ENCODE measurements at regions not wholly inside any gene's neighbourhood (a gene's known extent, or its start where the extent isn't known, plus 50 kb on each side); places are given as distances from the start of the nearest gene placed in this dataset.

DNA sequence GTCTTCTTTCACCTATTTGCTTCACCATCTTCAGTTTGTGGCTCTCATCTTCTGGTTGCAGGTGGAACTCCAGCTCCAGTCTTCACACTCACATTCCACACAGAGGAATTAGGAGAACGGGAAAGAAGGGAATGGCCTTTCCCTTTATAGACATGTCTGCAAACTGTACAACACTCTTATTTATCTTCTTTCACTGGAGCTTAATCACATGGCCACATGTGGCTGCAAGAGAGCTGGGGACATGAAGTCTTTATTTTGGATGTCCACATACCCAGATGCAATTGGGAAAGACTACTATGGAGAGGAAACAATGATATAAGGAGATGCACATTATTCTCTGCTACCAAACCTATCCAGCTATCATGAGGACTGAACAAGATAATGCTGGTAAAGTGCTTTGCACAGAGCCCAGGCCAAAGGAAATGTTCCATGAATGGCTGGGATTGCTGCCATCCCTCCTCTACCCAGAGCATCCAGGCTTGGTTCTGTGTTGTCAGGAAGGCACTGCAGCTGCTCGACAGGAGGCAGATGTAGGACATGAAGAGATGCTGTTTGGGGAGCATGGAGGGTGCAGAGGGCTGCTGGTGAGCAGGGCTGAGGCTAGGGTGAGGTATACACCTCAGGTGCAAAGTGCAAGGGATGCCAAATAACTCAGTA, 183.8 kb upstream of the TBX20 start:
- DNase-seq = no peak

- DNase-seq = no peak
Measured at GRCh38 chr7:35436452-35436851, 182.6 kb upstream of the TBX20 start.

- no peak for DNase-seq
Measured at GRCh38 chr7:35430547-35431153, 176.8 kb upstream of the TBX20 start.

- DNase-seq = peak; percentile 58
Measured at GRCh38 chr7:35424869-35425495, 171.1 kb upstream of the TBX20 start.

DNA sequence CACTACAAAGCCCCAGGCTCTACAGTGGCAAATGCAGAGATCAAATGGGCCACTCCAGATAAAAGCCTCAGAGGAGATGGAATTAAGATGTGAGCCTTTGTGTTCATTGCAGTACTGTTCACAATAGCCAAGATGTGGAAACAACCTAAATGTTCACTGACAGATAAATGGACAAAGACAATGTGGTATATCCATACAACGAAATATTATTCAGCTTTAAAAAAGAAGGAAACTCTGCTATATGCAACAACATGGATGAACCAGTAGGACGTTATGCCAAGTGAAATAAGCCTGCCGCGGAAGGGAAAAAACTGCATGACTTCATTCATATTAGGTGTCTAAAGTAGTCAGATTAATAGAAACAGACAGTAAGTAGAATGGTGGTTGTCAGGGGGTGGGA, 170.5 kb upstream of the TBX20 start:
- DNase-seq = no peak

DNA sequence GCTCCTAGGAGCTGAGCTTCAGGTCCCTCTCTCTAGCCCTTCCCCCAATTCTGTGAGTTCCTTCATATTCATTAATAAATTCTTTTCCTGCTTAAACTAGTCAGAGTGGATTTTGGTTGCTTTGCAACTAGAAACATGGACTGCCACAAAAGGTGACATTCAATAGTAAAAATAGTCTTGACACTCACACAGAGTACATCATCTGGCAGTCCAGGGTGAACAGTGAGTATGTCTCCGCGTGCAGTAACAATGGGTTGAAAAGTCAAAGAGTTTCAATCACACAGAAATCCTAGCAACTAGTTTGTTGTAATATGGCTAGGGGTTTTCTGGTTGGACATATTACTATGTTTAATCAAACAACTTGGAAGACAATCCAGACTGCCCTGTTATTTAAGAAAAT, 168.8 kb upstream of the TBX20 start:
- no peak for DNase-seq

DNA sequence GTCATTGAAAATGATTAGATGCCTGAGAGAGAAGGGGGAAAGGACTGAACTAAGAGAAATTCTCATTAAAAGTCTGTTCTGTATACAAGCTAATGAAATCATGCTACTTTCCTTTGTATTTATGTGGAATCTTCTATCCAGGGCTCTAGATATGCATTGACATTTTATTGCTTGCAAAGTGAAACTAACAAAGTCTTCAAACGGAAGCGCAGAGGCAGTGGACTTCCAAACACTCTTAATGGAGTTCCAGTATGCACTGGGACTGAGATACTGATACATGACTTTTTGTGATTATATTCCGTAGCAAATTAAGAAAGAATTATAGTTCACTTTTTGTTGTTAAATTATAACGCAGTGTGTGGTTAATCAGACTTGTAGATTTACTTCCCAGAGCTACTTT, 166.8 kb upstream of the TBX20 start:
- no peak for DNase-seq

- no peak for DNase-seq
Measured at GRCh38 chr7:35419391-35419755, 165.5 kb upstream of the TBX20 start.

GRCh38 chr7:35418716-35419390, 165.0 kb upstream of the TBX20 start:
- no peak for DNase-seq

DNA sequence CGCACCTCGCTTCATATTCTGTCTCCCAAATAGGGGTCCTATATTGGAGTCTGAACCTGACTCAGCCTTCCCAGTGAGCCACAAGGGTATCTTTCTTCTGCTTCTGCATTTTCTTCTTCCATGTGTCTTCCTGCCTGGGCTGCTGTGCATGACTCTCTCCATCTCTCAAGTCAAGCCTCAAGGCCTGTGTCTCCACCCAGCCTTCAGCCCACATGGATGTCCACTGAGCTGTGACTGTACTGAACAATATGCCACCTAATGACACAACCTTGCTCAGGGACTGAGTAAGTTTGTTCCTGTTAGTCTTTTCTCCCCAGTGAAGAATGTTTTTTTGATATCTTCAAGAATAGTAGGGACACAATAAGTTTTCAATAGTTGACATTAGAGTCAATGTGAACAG, 162.7 kb upstream of the TBX20 start:
- DNase-seq = no peak

GRCh38 chr7:35415411-35415822, 161.5 kb upstream of the TBX20 start:
- DNase-seq = no peak

DNA sequence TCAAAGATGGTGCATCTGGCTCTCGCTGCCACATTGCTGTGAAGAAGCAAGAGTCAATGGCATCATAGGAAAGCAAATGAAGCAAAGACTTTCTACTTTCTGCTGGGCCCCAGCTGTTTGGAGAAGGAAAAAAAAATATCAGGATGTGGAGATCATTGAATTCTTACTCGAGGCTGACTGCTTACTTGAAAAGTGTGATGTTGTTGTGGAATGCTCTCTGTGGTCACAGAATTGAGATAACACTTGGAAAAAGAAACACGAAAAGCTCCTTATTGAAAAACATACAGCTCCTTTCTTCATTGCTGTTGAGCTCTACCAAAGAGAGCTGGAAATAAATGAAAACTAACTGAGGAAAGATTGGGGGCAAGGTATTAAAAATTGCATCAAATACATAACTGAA, 157.4 kb upstream of the TBX20 start:
- no peak for DNase-seq

- no peak for DNase-seq
Measured at GRCh38 chr7:35405461-35405860, 151.6 kb upstream of the TBX20 start.

GRCh38 chr7:35401217-35401879, 147.4 kb upstream of the TBX20 start:
- no peak for DNase-seq

GRCh38 chr7:35399840-35400239, 145.9 kb upstream of the TBX20 start:
- DNase-seq = no peak

DNA sequence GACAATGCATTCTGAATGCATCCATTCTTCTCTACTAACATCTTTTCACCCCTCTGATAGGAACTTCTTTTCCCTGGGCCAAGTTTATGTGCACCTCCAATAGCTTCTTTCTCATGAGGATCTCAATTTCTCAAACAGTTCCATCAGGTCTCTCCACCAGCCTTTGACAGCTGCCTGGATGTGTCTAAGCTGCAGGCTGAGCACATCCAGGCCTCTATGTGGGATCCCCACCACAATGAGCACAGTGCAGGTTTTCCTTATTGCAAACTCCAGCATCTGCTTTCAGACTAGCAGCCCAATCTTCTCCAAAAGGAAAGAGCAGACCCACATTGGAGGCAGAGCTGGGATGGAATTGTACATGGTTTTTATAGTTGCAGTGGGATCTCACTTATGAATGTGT, 145.3 kb upstream of the TBX20 start:
- DNase-seq = no peak

- DNase-seq = no peak
Measured at GRCh38 chr7:35398518-35398917, 144.6 kb upstream of the TBX20 start.

GRCh38 chr7:35390146-35390545, 136.2 kb upstream of the TBX20 start:
- DNase-seq = no peak

GRCh38 chr7:35389636-35390035, 135.7 kb upstream of the TBX20 start:
- no peak for DNase-seq

- no peak for DNase-seq
Measured at GRCh38 chr7:35386816-35387706, 133.2 kb upstream of the TBX20 start.

DNA sequence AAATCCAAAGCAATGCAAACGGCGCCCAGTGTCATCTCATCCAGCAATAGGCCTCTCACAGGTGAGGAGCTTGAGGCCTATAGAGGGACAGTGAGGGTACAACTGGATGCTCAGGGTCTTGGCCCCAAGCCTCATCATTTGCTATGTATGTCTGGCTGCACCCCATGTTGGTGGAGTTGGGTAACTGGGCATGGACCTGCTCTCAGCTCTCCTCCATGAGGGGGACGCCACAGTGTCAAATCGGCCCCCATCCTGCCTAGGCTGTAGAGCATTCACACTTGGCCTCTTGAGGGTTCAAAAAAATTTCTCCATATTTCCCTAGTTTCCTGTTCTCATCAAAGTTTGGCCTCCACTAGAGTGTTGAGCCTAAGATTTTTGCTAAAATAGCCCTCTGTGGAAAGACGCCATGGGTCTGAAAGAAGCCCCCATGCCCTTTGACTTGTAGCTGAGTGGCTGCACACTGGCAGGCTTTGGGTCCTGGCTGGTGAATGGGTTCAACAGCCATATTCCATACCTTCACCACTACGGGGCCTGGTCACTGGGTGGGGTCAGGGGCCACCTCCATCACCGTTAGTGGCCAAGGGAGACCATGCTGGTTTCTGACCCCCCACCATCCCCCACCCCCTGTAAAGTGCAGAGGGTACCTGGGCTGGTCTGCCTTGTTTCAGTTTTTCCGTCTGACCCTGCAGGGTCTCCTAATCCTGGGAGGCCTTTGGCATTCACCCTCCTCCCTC, 132.3 kb upstream of the TBX20 start:
- no peak for DNase-seq

Data from CD4-positive, alpha-beta T cell treated with Interleukin-12 subunit alpha and Interleukin-12 subunit beta, for 1 hour (primary cell).